Neural crest cell (in vitro differentiated cells): ENCODE measurements at regions not wholly inside any gene's neighbourhood (a gene's known extent, or its start where the extent isn't known, plus 50 kb on each side); places are given as distances from the start of the nearest gene placed in this dataset.

Experiments used
- DNase-seq: peaks from one replicate; pipeline ENCODE4 v3.0.0; 2021; ENCODE audit warnings: low read depth, mixed read lengths, low spot score
- H3K27ac Mint-ChIP-seq: one replicate; pipeline ENCODE4 v1.8.0; 2021; ENCODE audit warnings: mild to moderate bottlenecking, mixed read lengths; ENCODE audit not compliant: unreplicated experiment
- H3K27me3 Mint-ChIP-seq: 2 replicates; pipeline ENCODE4 v1.8.0; 2021; ENCODE audit warnings: low read depth, mild to moderate bottlenecking, mixed read lengths
- H3K36me3 Mint-ChIP-seq: 2 replicates; pipeline ENCODE4 v1.8.0; 2021; ENCODE audit warnings: low read depth, mild to moderate bottlenecking, mixed read lengths
- H3K4me1 Mint-ChIP-seq: 2 replicates; pipeline ENCODE4 v1.8.0; 2021; ENCODE audit warnings: mixed read lengths
- H3K4me3 Mint-ChIP-seq: one replicate; pipeline ENCODE4 v1.8.0; 2021; ENCODE audit warnings: mild to moderate bottlenecking, mixed read lengths
- H3K9me3 Mint-ChIP-seq: 2 replicates; pipeline ENCODE4 v1.8.0; 2021; ENCODE audit warnings: mixed read lengths
- TF ChIP-seq, protein P1 (sequence below): fragments of 200-600 bp; sonication (generic); conservative IDR thresholded peaks from 2 replicates; pipeline ENCODE4 v1.5.0; 2021; ENCODE audit warnings: antibody characterized with exemption, mild to moderate bottlenecking

DNA sequence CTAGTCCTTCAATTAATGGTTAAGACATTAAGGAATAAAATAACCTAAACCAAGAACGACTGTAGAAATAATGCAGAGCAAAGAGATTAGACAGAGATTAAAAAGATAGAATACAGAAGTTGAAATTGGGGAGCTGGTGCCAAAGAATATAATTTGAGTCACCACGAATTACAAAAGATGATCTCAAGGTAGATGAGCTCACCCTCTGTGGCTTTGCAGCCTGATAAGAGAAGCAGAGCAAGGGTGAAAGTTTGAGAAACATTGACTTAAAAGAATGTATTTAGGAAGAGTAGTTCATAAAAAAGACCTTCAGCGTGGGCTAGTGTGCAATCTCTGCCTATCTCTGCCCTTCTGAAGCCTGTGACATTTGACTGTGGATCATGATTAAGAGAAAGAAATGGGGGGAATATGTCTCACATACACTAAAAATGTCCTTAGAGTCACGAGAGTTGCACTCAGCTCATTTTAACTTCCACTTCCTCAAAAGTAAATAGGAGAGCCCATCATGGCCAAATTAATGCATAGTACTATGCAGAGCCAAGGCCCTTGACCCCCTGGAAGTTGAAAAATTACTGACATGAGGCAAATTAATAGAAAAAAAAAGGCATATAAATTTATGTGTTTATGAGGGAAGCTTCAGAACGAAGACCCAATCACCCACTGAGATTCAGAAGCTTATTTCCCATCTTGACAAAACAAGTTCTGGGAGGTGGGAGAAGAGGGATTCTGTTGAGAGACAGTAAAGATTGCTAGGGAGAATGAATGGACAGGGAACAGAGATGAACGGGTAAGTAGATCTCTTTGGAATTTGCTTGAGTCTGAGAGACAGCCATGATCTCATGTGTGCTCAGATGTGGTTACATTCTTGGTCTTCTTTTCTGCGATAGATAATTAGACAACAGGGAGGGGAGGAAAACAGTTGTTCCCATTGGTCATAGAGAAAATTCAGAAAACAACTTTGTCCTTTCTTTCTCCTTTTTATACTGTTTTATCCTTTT is 395.4 kb upstream of the LRRC7 start:
- TF ChIP-seq, protein P1, sequence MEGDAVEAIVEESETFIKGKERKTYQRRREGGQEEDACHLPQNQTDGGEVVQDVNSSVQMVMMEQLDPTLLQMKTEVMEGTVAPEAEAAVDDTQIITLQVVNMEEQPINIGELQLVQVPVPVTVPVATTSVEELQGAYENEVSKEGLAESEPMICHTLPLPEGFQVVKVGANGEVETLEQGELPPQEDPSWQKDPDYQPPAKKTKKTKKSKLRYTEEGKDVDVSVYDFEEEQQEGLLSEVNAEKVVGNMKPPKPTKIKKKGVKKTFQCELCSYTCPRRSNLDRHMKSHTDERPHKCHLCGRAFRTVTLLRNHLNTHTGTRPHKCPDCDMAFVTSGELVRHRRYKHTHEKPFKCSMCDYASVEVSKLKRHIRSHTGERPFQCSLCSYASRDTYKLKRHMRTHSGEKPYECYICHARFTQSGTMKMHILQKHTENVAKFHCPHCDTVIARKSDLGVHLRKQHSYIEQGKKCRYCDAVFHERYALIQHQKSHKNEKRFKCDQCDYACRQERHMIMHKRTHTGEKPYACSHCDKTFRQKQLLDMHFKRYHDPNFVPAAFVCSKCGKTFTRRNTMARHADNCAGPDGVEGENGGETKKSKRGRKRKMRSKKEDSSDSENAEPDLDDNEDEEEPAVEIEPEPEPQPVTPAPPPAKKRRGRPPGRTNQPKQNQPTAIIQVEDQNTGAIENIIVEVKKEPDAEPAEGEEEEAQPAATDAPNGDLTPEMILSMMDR, result no peak
- Mint-ChIP-seq H3K27me3 (no peaks in the 10 kb centered on the region), H3K9me3 (peaks cover 9% of the 10 kb centered on the region), H3K27ac (no peak overlapping the region), H3K4me1 (peaks cover 3% of the 10 kb centered on the region), H3K4me3 (no peak overlapping the region), H3K36me3 (peaks cover 4% of the 10 kb centered on the region)
- DNase-seq, result no peak

DNA sequence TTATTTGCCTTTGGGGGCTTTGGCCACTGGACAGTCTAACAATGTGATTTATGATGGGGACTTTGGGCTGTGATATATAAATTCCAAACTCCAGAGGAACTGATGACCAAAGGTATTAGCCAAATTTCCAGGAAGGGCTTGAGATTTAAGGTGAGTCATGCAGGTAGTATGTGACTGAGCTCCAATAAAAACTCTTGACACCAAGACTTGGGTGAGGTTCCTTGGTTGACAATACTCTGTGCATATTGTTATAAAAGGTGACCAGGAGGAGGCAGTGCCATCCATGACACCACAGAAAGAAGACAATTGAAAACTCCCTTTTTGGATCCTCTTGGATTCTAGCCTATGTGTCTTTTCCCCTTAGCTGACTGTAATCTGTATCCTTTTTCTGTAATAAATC is 392.7 kb upstream of the LRRC7 start:
- DNase-seq, result no peak
- Mint-ChIP-seq H3K27ac (no peak overlapping the region), H3K4me3 (no peak overlapping the region), H3K4me1 (peaks cover 3% of the 10 kb centered on the region), H3K27me3 (no peaks in the 10 kb centered on the region), H3K9me3 (peaks cover 2% of the 10 kb centered on the region), H3K36me3 (no peaks in the 10 kb centered on the region)
- TF ChIP-seq, protein P1, result no peak

DNA sequence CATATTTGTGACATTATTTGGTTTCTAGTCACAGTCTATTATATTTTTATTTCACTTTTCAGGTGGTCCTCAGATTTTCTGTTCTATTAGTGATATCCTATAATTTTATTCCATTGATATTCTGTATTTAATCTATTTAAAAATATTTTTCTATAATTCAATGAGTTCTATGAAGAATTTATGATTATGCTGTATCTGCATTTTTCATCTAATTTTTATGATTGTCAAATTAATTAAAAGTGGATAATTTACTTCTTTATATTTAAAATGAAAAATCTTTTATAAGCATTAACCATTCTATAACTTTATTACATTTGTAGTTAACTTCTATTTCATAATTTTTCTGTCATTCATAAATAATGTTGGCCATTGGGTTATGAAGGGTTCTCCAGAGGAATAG is 387.4 kb upstream of the LRRC7 start:
- no peak overlapping the region for H3K4me3 Mint-ChIP-seq
- TF ChIP-seq, protein P1, result no peak
- no peak for DNase-seq
- H3K27me3 Mint-ChIP-seq, result no peaks in the 10 kb centered on the region
- H3K4me1 Mint-ChIP-seq, result peaks cover 3% of the 10 kb centered on the region
- H3K36me3 Mint-ChIP-seq, result no peaks in the 10 kb centered on the region
- no peaks in the 10 kb centered on the region for H3K9me3 Mint-ChIP-seq
- no peak overlapping the region for H3K27ac Mint-ChIP-seq

DNA sequence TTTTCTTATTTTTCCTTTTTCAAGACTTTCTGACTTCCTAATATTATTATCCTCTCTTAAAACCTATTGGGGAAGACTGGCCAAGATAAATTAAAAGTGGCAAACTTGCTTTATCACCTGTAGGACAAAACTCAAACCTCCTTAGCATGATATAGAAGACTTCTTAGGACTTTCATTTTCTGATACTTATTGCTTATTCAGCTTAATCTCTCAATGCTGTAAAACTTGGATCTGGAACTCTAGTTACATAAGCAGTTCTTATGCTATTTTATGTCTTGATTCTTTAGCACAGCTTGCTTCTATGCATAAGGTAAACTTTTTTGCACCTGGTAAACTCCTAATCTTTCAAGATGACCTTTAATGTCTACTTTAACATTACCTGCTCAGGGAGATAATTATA is 382.3 kb upstream of the LRRC7 start:
- Mint-ChIP-seq H3K4me3 (no peak overlapping the region), H3K4me1 (no peaks in the 10 kb centered on the region), H3K27me3 (no peaks in the 10 kb centered on the region), H3K9me3 (no peaks in the 10 kb centered on the region), H3K36me3 (no peaks in the 10 kb centered on the region), H3K27ac (no peak overlapping the region)
- no peak for DNase-seq
- TF ChIP-seq, protein P1, result no peak

DNA sequence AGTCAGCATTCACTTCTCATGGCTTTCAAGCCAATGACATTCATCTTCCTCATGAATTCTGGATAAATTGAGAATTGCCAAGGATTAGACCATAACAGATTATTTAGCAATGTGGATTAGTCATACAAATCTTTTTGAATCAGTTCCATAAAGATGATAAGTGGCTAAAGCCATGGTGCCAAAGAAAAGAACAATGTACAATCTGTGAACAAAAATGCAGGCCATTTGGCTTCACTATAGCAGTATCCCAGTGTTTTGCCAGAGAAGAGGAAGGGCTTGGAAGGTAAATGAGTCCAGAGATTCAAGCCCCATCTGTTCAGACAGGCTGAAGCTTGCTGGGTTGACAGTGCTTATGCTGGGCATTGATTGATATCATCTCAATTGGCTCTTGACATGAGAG is 376.4 kb upstream of the LRRC7 start:
- Mint-ChIP-seq H3K9me3 (no peaks in the 10 kb centered on the region), H3K27ac (no peak overlapping the region)

More for the DNA sequence above, 376.4 kb upstream of the LRRC7 start:
- TF ChIP-seq, protein P1, result no peak
- Mint-ChIP-seq H3K4me3 (no peak overlapping the region), H3K4me1 (no peaks in the 10 kb centered on the region), H3K27me3 (no peaks in the 10 kb centered on the region), H3K36me3 (no peaks in the 10 kb centered on the region)
- DNase-seq, result no peak
